ENCODE measurements at regions not wholly inside any gene's neighbourhood (a gene's known extent, or its start where the extent isn't known, plus 50 kb on each side); places are given as distances from the start of the nearest gene placed in this dataset.

GRCh38 chr9:19634881-19635280 lies 154.0 kb downstream of the SLC24A2 start:
- Mint-ChIP-seq H3K4me3 (no peak overlapping the region), H3K27me3 (ENCODE audit: insufficient read depth) (no peaks in the 10 kb centered on the region), H3K27ac (no peak overlapping the region), H3K9me3 (no peaks in the 10 kb centered on the region), H3K36me3 (ENCODE audit: low read depth) (no peaks in the 10 kb centered on the region), H3K4me1 (peaks cover 8% of the 10 kb centered on the region)
- H3K9me3 ChIP-seq (ENCODE audit: control insufficient read depth, low read length) = no peaks in the 10 kb centered on the region
- no peak for DNase-seq
- H3K27ac ChIP-seq (ENCODE audit: low read depth, low read length) = no peak overlapping the region
- no peaks in the 10 kb centered on the region for H3K4me1 ChIP-seq (ENCODE audit: control insufficient read depth, insufficient read depth, low read length)
- no peak for TF ChIP-seq CTCF (conservative IDR thresholded peaks at IDR 0.05)
- 93 to 98% methylated on average over 2 of the region's 2 CpGs for WGBS, 2 experiments (ENCODE audit: insufficient coverage in 1 of 2, insufficient read length in 1 of 2)
- H3K9ac ChIP-seq (ENCODE audit: extremely low read depth, low read length, poor library complexity, severe bottlenecking) = no peak overlapping the region
- no peaks in the 10 kb centered on the region for H3K36me3 ChIP-seq (ENCODE audit: control insufficient read depth, insufficient read depth, low read length)
- no peak overlapping the region for H3K4me3 ChIP-seq (ENCODE audit: low read length)
- no peaks in the 10 kb centered on the region for H3K27me3 ChIP-seq (ENCODE audit: control insufficient read depth, insufficient read depth, low read length, poor library complexity, severe bottlenecking)

- WGBS, 2 experiments (ENCODE audit: insufficient coverage in 1 of 2, insufficient read length in 1 of 2) = 94 to 100% methylated on average over 1 to 3 of the region's 3 CpGs
Observed at GRCh38 chr9:19631181-19631580, 157.7 kb downstream of the SLC24A2 start.

GRCh38 chr9:19630760-19631159 lies 158.1 kb downstream of the SLC24A2 start:
- no peaks in the 10 kb centered on the region for H3K36me3 Mint-ChIP-seq (ENCODE audit: low read depth)
- TF ChIP-seq CTCF (conservative IDR thresholded peaks at IDR 0.05) = no peak
- Histone ChIP-seq H3K9me3 (ENCODE audit: control insufficient read depth, low read length) (no peaks in the 10 kb centered on the region), H3K27me3 (ENCODE audit: control insufficient read depth, insufficient read depth, low read length, poor library complexity, severe bottlenecking) (no peaks in the 10 kb centered on the region), H3K9ac (ENCODE audit: extremely low read depth, low read length, poor library complexity, severe bottlenecking) (no peak overlapping the region), H3K4me3 (ENCODE audit: low read length) (no peak overlapping the region), H3K27ac (ENCODE audit: low read depth, low read length) (no peak overlapping the region), H3K36me3 (ENCODE audit: control insufficient read depth, insufficient read depth, low read length) (no peaks in the 10 kb centered on the region), H3K4me1 (ENCODE audit: control insufficient read depth, insufficient read depth, low read length) (no peaks in the 10 kb centered on the region)
- H3K27me3 Mint-ChIP-seq (ENCODE audit: insufficient read depth) = no peaks in the 10 kb centered on the region
- DNase-seq = no peak
- no peak overlapping the region for H3K27ac Mint-ChIP-seq
- WGBS, 2 experiments (ENCODE audit: insufficient coverage in 1 of 2, insufficient read length in 1 of 2) = 91 to 94% methylated on average over 3 to 4 of the region's 4 CpGs
- H3K9me3 Mint-ChIP-seq = no peaks in the 10 kb centered on the region
- H3K4me1 Mint-ChIP-seq = no peaks in the 10 kb centered on the region
- no peak overlapping the region for H3K4me3 Mint-ChIP-seq

More at GRCh38 chr9:19631181-19631580, 157.7 kb downstream of the SLC24A2 start:
- Mint-ChIP-seq H3K9me3 (no peaks in the 10 kb centered on the region), H3K27me3 (ENCODE audit: insufficient read depth) (no peaks in the 10 kb centered on the region), H3K4me3 (no peak overlapping the region), H3K4me1 (no peaks in the 10 kb centered on the region), H3K36me3 (ENCODE audit: low read depth) (no peaks in the 10 kb centered on the region), H3K27ac (no peak overlapping the region)
- Histone ChIP-seq H3K4me3 (ENCODE audit: low read length) (no peak overlapping the region), H3K27ac (ENCODE audit: low read depth, low read length) (no peak overlapping the region), H3K9me3 (ENCODE audit: control insufficient read depth, low read length) (no peaks in the 10 kb centered on the region), H3K4me1 (ENCODE audit: control insufficient read depth, insufficient read depth, low read length) (no peaks in the 10 kb centered on the region), H3K36me3 (ENCODE audit: control insufficient read depth, insufficient read depth, low read length) (no peaks in the 10 kb centered on the region), H3K9ac (ENCODE audit: extremely low read depth, low read length, poor library complexity, severe bottlenecking) (no peak overlapping the region), H3K27me3 (ENCODE audit: control insufficient read depth, insufficient read depth, low read length, poor library complexity, severe bottlenecking) (no peaks in the 10 kb centered on the region)
- no peak for DNase-seq
- no peak for TF ChIP-seq CTCF (conservative IDR thresholded peaks at IDR 0.05)

Data from endodermal cell (in vitro differentiated cells).